Vagina (tissue), 2 donors: ENCODE measurements at regions not wholly inside any gene's neighbourhood (a gene's known extent, or its start where the extent isn't known, plus 50 kb on each side); places are given as distances from the start of the nearest gene placed in this dataset.
"Not testable (repeated sequence)": the region's sequence is repeated elsewhere in the genome, so short reads cannot be mapped to it uniquely, and the experiment has no call there.

Experiments used
- DNase-seq, 2 donors: peaks; one replicate each; pipeline ENCODE4 v3.0.0-alpha.2; 2017; ENCODE audit errors: extremely low spot score in 2 of 2
- H3K27ac ChIP-seq: fragments of 200-600 bp; sonication (generic); one replicate; pipeline ENCODE4 v1.5.1; 2019
- H3K27me3 ChIP-seq: fragments of 200-600 bp; sonication (generic); one replicate; pipeline ENCODE4 v1.5.1; 2019
- H3K36me3 ChIP-seq, 2 donors: fragments of 200-600 bp; sonication (generic); one replicate each; pipeline ENCODE4 v1.5.1; 2017 to 2019
- H3K4me1 ChIP-seq: fragments of 200-600 bp; sonication (generic); one replicate; pipeline ENCODE4 v1.5.1; 2019
- H3K4me3 ChIP-seq, 2 donors: fragments of 200-600 bp; sonication (generic); 1 replicate in 1 of 2; 2 replicates in 1 of 2; pipeline ENCODE4 v1.5.1; 2016 to 2019
- H3K9me3 ChIP-seq: fragments of 200-600 bp; sonication (generic); one replicate; pipeline ENCODE4 v1.5.1; 2019
- CTCF ChIP-seq, 3 experiments: fragments of 450-650 bp in 2 of 3; fragments of 200-600 bp in 1 of 3; sonication (generic) in 1 of 3; IDR thresholded peaks; one replicate each; pipeline ENCODE4 v1.5.1; 2017 to 2019; ENCODE audit warnings: antibody characterized with exemption in 3 of 3, mild to moderate bottlenecking in 2 of 3, moderate library complexity in 2 of 3
- POLR2A ChIP-seq, 2 donors: fragments of 450-650 bp; IDR thresholded peaks; one replicate each; pipeline ENCODE4 v1.6.1; 2017; ENCODE audit warnings: antibody characterized with exemption in 2 of 2, mild to moderate bottlenecking in 2 of 2, moderate library complexity in 2 of 2
- POLR2AphosphoS5 ChIP-seq, 2 donors: sonication (generic); formaldehyde crosslinking; IDR thresholded peaks; one replicate each; pipeline ENCODE4 v1.9.0; 2017; ENCODE audit warnings: antibody characterized with exemption in 2 of 2, mild to moderate bottlenecking in 2 of 2, low read depth in 1 of 2; ENCODE audit not compliant: insufficient read depth in 1 of 2
- intact Hi-C: fragments of 100-400 bp; cut with DNase I; formaldehyde crosslinking; loops from one replicate; pipeline ENCODE4 v1.15.1; 2023

- Histone ChIP-seq H3K4me3 (no peak overlapping the region), H3K4me1 (no peaks in the 10 kb centered on the region), H3K27ac (no peak overlapping the region), H3K27me3 (no peaks in the 10 kb centered on the region), H3K9me3 (no peaks in the 10 kb centered on the region), H3K36me3 (no peaks in the 10 kb centered on the region)
- no peak for TF ChIP-seq POLR2A (IDR thresholded peaks at IDR 0.05)
- TF ChIP-seq POLR2AphosphoS5 (IDR thresholded peaks at IDR 0.05; ENCODE audit: insufficient read depth in 1 of 2, low read depth in 1 of 2), result no peak
- no peak for TF ChIP-seq CTCF (IDR thresholded peaks at IDR 0.05)
- intact Hi-C loops, result no loop called here
- DNase-seq, result no peak
Measured at GRCh38 chr3:16075647-16076046, 98.8 kb upstream of the GALNT15 start.

GRCh38 chr3:16076564-16076963 is 97.9 kb upstream of the GALNT15 start:
- TF ChIP-seq CTCF (IDR thresholded peaks at IDR 0.05), result no peak
- TF ChIP-seq POLR2AphosphoS5 (IDR thresholded peaks at IDR 0.05; ENCODE audit: insufficient read depth in 1 of 2, low read depth in 1 of 2), result no peak
- TF ChIP-seq POLR2A (IDR thresholded peaks at IDR 0.05), result no peak
- H3K9me3 ChIP-seq, result no peaks in the 10 kb centered on the region
- no peaks in the 10 kb centered on the region for H3K36me3 ChIP-seq
- intact Hi-C loops, result no loop called here
- H3K27ac ChIP-seq, result no peak overlapping the region
- no peaks in the 10 kb centered on the region for H3K4me1 ChIP-seq
- no peak overlapping the region for H3K4me3 ChIP-seq
- DNase-seq, result no peak
- no peaks in the 10 kb centered on the region for H3K27me3 ChIP-seq

GRCh38 chr3:16077146-16077545 is 97.3 kb upstream of the GALNT15 start:
- H3K4me3 ChIP-seq, H3K36me3 ChIP-seq, H3K27ac ChIP-seq, intact Hi-C loops, H3K9me3 ChIP-seq, H3K4me1 ChIP-seq, DNase-seq, H3K27me3 ChIP-seq: not testable (repeated sequence)

- DNase-seq, H3K9me3 ChIP-seq, H3K36me3 ChIP-seq, intact Hi-C loops, H3K4me3 ChIP-seq, H3K27me3 ChIP-seq, H3K4me1 ChIP-seq, H3K27ac ChIP-seq: not testable (repeated sequence)
Measured at GRCh38 chr3:16077681-16078080, 96.8 kb upstream of the GALNT15 start.

GRCh38 chr3:16079519-16079918 is 95.0 kb upstream of the GALNT15 start:
- Histone ChIP-seq H3K27me3 (no peaks in the 10 kb centered on the region), H3K9me3 (no peaks in the 10 kb centered on the region), H3K27ac (no peak overlapping the region), H3K4me1 (no peaks in the 10 kb centered on the region), H3K36me3 (no peaks in the 10 kb centered on the region), H3K4me3 (no peak overlapping the region)
- intact Hi-C loops, result no loop called here
- DNase-seq, result no peak
- TF ChIP-seq POLR2A (IDR thresholded peaks at IDR 0.05), result no peak
- no peak for TF ChIP-seq CTCF (IDR thresholded peaks at IDR 0.05)
- no peak for TF ChIP-seq POLR2AphosphoS5 (IDR thresholded peaks at IDR 0.05; ENCODE audit: insufficient read depth in 1 of 2, low read depth in 1 of 2)

GRCh38 chr3:16081661-16082060 is 92.8 kb upstream of the GALNT15 start:
- Histone ChIP-seq H3K9me3 (no peaks in the 10 kb centered on the region), H3K4me3 (no peak overlapping the region), H3K36me3 (no peaks in the 10 kb centered on the region), H3K4me1 (peaks cover 12% of the 10 kb centered on the region), H3K27ac (no peak overlapping the region), H3K27me3 (no peaks in the 10 kb centered on the region)
- TF ChIP-seq POLR2AphosphoS5 (IDR thresholded peaks at IDR 0.05; ENCODE audit: insufficient read depth in 1 of 2, low read depth in 1 of 2) (no peak), CTCF (IDR thresholded peaks at IDR 0.05) (no peak), POLR2A (IDR thresholded peaks at IDR 0.05) (no peak)
- intact Hi-C loops, result no loop called here
- no peak for DNase-seq
